ENCODE measurements at regions not wholly inside any gene's neighbourhood (a gene's known extent, or its start where the extent isn't known, plus 50 kb on each side); places are given as distances from the start of the nearest gene placed in this dataset.

- TF ChIP-seq E2F4 (CRISPR knock-in tag; IDR thresholded peaks at IDR 0.05; ENCODE audit: borderline replicate concordance, low read depth) (no peak), CTCF (IDR thresholded peaks at IDR 0.05) (no peak), ZNF317 (CRISPR knock-in tag; IDR thresholded peaks at IDR 0.05; ENCODE audit: borderline replicate concordance, low read depth) (no peak), NR1H2 (CRISPR knock-in tag; IDR thresholded peaks at IDR 0.05) (no peak), SP1 (CRISPR knock-in tag; conservative IDR thresholded peaks at IDR 0.05) (no peak), ATF2 (CRISPR knock-in tag; IDR thresholded peaks at IDR 0.05; ENCODE audit: borderline replicate concordance, low read depth) (no peak), ELF4 (CRISPR knock-in tag; IDR thresholded peaks at IDR 0.05; ENCODE audit: low read depth) (no peak), FOXP1 (CRISPR knock-in tag; IDR thresholded peaks at IDR 0.05; ENCODE audit: borderline replicate concordance) (no peak), IRF1 (CRISPR knock-in tag; IDR thresholded peaks at IDR 0.05) (no peak), ZBTB43 (CRISPR knock-in tag; IDR thresholded peaks at IDR 0.05) (no peak), STAT6 (CRISPR knock-in tag; conservative IDR thresholded peaks at IDR 0.05; ENCODE audit: low read depth) (no peak)
These were observed 170.6 kb upstream of the NCK2 start for GRCh38 chr2:105573910-105574655.

Data from WTC11 (cell line).